GM12878 (cell line): ENCODE measurements at regions not wholly inside any gene's neighbourhood (a gene's known extent, or its start where the extent isn't known, plus 50 kb on each side); places are given as distances from the start of the nearest gene placed in this dataset.

ENCODE experiments used
- ATAC-seq: fragments of 200-7000 bp; cut with Tn5 transposase; 3 replicates; pipeline ENCODE4 v1.9.1; 2020; ENCODE audit warnings: mild to moderate bottlenecking, moderate library complexity
- BruUV-seq: library from RNA; stranded (reverse); fragments of 400-500 nt; replicated peaks from 2 replicates; lab custom pipeline; 2021; lab: Mats Ljungman, UMichigan
- CTCF ChIA-PET: fragments of 300-600 bp; sonication (Branson Sonifier 250); formaldehyde crosslinking; extraction: SDS; loops from one replicate; lab custom pipeline; 2021; ENCODE audit warnings: inconsistent platforms; lab: Yijun Ruan, JAX
- POLR2A ChIA-PET: fragments of 350-600 bp; formaldehyde crosslinking; extraction: SDS; loops from one replicate; lab custom pipeline; 2021; ENCODE audit warnings: inconsistent platforms; lab: Charles Lee
- RAD21 ChIA-PET: fragments of 300-600 bp; sonication (Branson Sonifier 250); formaldehyde crosslinking; loops from one replicate; lab custom pipeline; 2023; ENCODE audit warnings: antibody characterized with exemption; ENCODE audit not compliant: unreplicated experiment; lab: Charles Lee
- SMC1A ChIA-PET: fragments of 300-600 bp; sonication (Branson Sonifier 250); formaldehyde crosslinking; loops from one replicate; lab custom pipeline; 2023; ENCODE audit not compliant: unreplicated experiment, uncharacterized antibody; lab: Charles Lee
- DNase-seq: peaks from one replicate; pipeline ENCODE4 v3.0.0-alpha.2; 2011; ENCODE audit warnings: low read depth, low spot score
- FAIRE-seq: peaks from 3 replicates; lab custom pipeline; 2011; peaks lifted over from hg19 to GRCh38; lab: Jason Lieb, UNC
- H2AFZ ChIP-seq: 2 replicates; pipeline ENCODE4 v1.6.0; 2011; ENCODE audit warnings: low read depth, low read length, control low read depth; ENCODE audit not compliant: control insufficient read depth
- H3K27ac ChIP-seq: 2 replicates; pipeline ENCODE4 v1.5.1; 2011; ENCODE audit warnings: control low read depth; ENCODE audit not compliant: control insufficient read depth, insufficient read depth
- H3K27me3 ChIP-seq, 2 experiments: replicated peaks in 1 of 2; 2 replicates each; pipeline versions ENCODE4 v1.6.0 to v1.6.1; 2011; ENCODE audit warnings: low read length in 1 of 2; ENCODE audit not compliant: control insufficient read depth in 2 of 2, insufficient read depth in 2 of 2
- H3K36me3 ChIP-seq, 2 experiments: 2 replicates each; pipeline ENCODE4 v1.5.1; 2011; ENCODE audit warnings: low read length in 1 of 2; ENCODE audit not compliant: control insufficient read depth in 2 of 2, insufficient read depth in 2 of 2
- H3K4me1 ChIP-seq: 2 replicates; pipeline ENCODE4 v1.6.1; 2011; ENCODE audit warnings: mild to moderate bottlenecking, low read length, moderate library complexity, mixed read lengths; ENCODE audit not compliant: control insufficient read depth, insufficient read depth
- H3K4me2 ChIP-seq: 2 replicates; pipeline ENCODE4 v1.6.0; 2011; ENCODE audit warnings: control low read depth; ENCODE audit not compliant: control insufficient read depth, insufficient read depth
- H3K4me3 ChIP-seq: fragments of 200-600 bp; sonication (generic); 2 replicates; pipeline ENCODE4 v1.5.1; 2016
- H3K79me2 ChIP-seq: 2 replicates; pipeline ENCODE4 v1.6.0; 2011; ENCODE audit warnings: low read length; ENCODE audit not compliant: control insufficient read depth, insufficient read depth
- H3K9ac ChIP-seq: 2 replicates; pipeline ENCODE4 v1.8.0; 2011; ENCODE audit warnings: low read length, control low read depth, mixed read lengths; ENCODE audit not compliant: control insufficient read depth, insufficient read depth
- H3K9me3 ChIP-seq: replicated peaks from 3 replicates; pipeline ENCODE4 v1.5.1; 2011; ENCODE audit warnings: mild to moderate bottlenecking, low read length; ENCODE audit not compliant: control insufficient read depth, insufficient read depth
- H4K20me1 ChIP-seq: 2 replicates; pipeline ENCODE4 v1.6.0; 2011; ENCODE audit not compliant: control insufficient read depth, insufficient read depth
- KLF5 ChIP-seq: fragments of 450-650 bp; IDR thresholded peaks from 2 replicates; pipeline ENCODE4 v1.6.1; 2014; ENCODE audit warnings: mild to moderate bottlenecking; ENCODE audit not compliant: partially characterized antibody
- NKRF ChIP-seq: fragments of 450-650 bp; conservative IDR thresholded peaks from 2 replicates; pipeline ENCODE4 v1.6.1; 2017; ENCODE audit warnings: mild to moderate bottlenecking, moderate library complexity
- RAD21 ChIP-seq: IDR thresholded peaks from 2 replicates; pipeline ENCODE4 v1.6.1; 2011; ENCODE audit warnings: mild to moderate bottlenecking, low read depth, low read length, moderate library complexity; ENCODE audit not compliant: insufficient read depth
- TARDBP ChIP-seq: IDR thresholded peaks from 2 replicates; pipeline ENCODE4 v1.6.1; 2016; ENCODE audit warnings: borderline replicate concordance
- USF1 ChIP-seq: IDR thresholded peaks from 2 replicates; pipeline ENCODE4 v1.6.1; 2011; ENCODE audit warnings: borderline replicate concordance, low read depth, mild to moderate bottlenecking, moderate library complexity, mixed read lengths, low read length; ENCODE audit not compliant: insufficient read depth; ENCODE audit errors: extremely low read length
- WGBS: methylation state at CpG from one replicate; pipeline ENCODE4 v1.1.6; 2016; ENCODE audit warnings: low lambda C conversion rate; ENCODE audit not compliant: insufficient replicate concordance, insufficient coverage; ENCODE audit errors: missing lambda C conversion rate; 5-methylcytosine and 5-hydroxymethylcytosine counted together
- in situ Hi-C: fragments of 300-500 bp; cut with MboI; formaldehyde crosslinking; loops from 9 replicates; pipeline ENCODE4 v1.14.3; 2018; ENCODE audit warnings: mixed read lengths
- intact Hi-C: fragments of 100-400 bp; cut with micrococcal nuclease; formaldehyde crosslinking; loops from one replicate; pipeline ENCODE4 v1.14.2; 2022; ENCODE audit not compliant: unreplicated experiment

- POLR2A ChIA-PET, result no interaction called here
- in situ Hi-C loops (no loop called here), intact Hi-C loops (no loop called here)
- Histone ChIP-seq H3K36me3 (no peaks in the 10 kb centered on the region), H3K9ac (no peak overlapping the region), H3K4me3 (no peak overlapping the region), H3K27ac (no peak overlapping the region), H3K9me3 (no peaks in the 10 kb centered on the region), H3K27me3 (no peaks in the 10 kb centered on the region), H3K4me1 (no peaks in the 10 kb centered on the region), H2AFZ (no peak overlapping the region), H4K20me1 (no peaks in the 10 kb centered on the region), H3K4me2 (no peak overlapping the region), H3K79me2 (no peaks in the 10 kb centered on the region)
- 8% methylated on average over 2 of the region's 2 CpGs for WGBS
- ATAC-seq (no peak), FAIRE-seq (no peak), DNase-seq (no peak)
- TF ChIP-seq USF1, result no peak
- TF ChIP-seq TARDBP, result no peak
- TF ChIP-seq NKRF, result no peak
- no peak for TF ChIP-seq KLF5
- TF ChIP-seq RAD21, result no peak
- RAD21 ChIA-PET, result no interaction called here
- CTCF ChIA-PET, result no interaction called here
- BruUV-seq, result no TSS peak
- SMC1A ChIA-PET, result no interaction called here
Measured at GRCh38 chr1:229870381-229870780, 196.7 kb upstream of the GALNT2 start.
